GM12878 (cell line): ENCODE measurements at regions not wholly inside any gene's neighbourhood (a gene's known extent, or its start where the extent isn't known, plus 50 kb on each side); places are given as distances from the start of the nearest gene placed in this dataset.

Experiments used
- ATAC-seq: fragments of 200-7000 bp; cut with Tn5 transposase; 3 replicates; pipeline ENCODE4 v1.9.1; 2020; ENCODE audit warnings: mild to moderate bottlenecking, moderate library complexity
- BruUV-seq: library from RNA; stranded (reverse); fragments of 400-500 nt; replicated peaks from 2 replicates; lab custom pipeline; 2021; lab: Mats Ljungman, UMichigan
- CTCF ChIA-PET: fragments of 300-600 bp; sonication (Branson Sonifier 250); formaldehyde crosslinking; extraction: SDS; loops from one replicate; lab custom pipeline; 2021; ENCODE audit warnings: inconsistent platforms; lab: Yijun Ruan, JAX
- POLR2A ChIA-PET: fragments of 350-600 bp; formaldehyde crosslinking; extraction: SDS; loops from one replicate; lab custom pipeline; 2021; ENCODE audit warnings: inconsistent platforms; lab: Charles Lee
- RAD21 ChIA-PET: fragments of 300-600 bp; sonication (Branson Sonifier 250); formaldehyde crosslinking; loops from one replicate; lab custom pipeline; 2023; ENCODE audit warnings: antibody characterized with exemption; ENCODE audit not compliant: unreplicated experiment; lab: Charles Lee
- SMC1A ChIA-PET: fragments of 300-600 bp; sonication (Branson Sonifier 250); formaldehyde crosslinking; loops from one replicate; lab custom pipeline; 2023; ENCODE audit not compliant: unreplicated experiment, uncharacterized antibody; lab: Charles Lee
- DNase-seq: peaks from one replicate; pipeline ENCODE4 v3.0.0-alpha.2; 2011; ENCODE audit warnings: low read depth, low spot score
- FAIRE-seq: peaks from 3 replicates; lab custom pipeline; 2011; peaks lifted over from hg19 to GRCh38; lab: Jason Lieb, UNC
- H2AFZ ChIP-seq: 2 replicates; pipeline ENCODE4 v1.6.0; 2011; ENCODE audit warnings: low read depth, low read length, control low read depth; ENCODE audit not compliant: control insufficient read depth
- H3K27ac ChIP-seq: 2 replicates; pipeline ENCODE4 v1.5.1; 2011; ENCODE audit warnings: control low read depth; ENCODE audit not compliant: control insufficient read depth, insufficient read depth
- H3K27me3 ChIP-seq, 2 experiments: replicated peaks in 1 of 2; 2 replicates each; pipeline versions ENCODE4 v1.6.0 to v1.6.1; 2011; ENCODE audit warnings: low read length in 1 of 2; ENCODE audit not compliant: control insufficient read depth in 2 of 2, insufficient read depth in 2 of 2
- H3K36me3 ChIP-seq, 2 experiments: 2 replicates each; pipeline ENCODE4 v1.5.1; 2011; ENCODE audit warnings: low read length in 1 of 2; ENCODE audit not compliant: control insufficient read depth in 2 of 2, insufficient read depth in 2 of 2
- H3K4me1 ChIP-seq: 2 replicates; pipeline ENCODE4 v1.6.1; 2011; ENCODE audit warnings: mild to moderate bottlenecking, low read length, moderate library complexity, mixed read lengths; ENCODE audit not compliant: control insufficient read depth, insufficient read depth
- H3K4me2 ChIP-seq: 2 replicates; pipeline ENCODE4 v1.6.0; 2011; ENCODE audit warnings: control low read depth; ENCODE audit not compliant: control insufficient read depth, insufficient read depth
- H3K4me3 ChIP-seq: fragments of 200-600 bp; sonication (generic); 2 replicates; pipeline ENCODE4 v1.5.1; 2016
- H3K79me2 ChIP-seq: 2 replicates; pipeline ENCODE4 v1.6.0; 2011; ENCODE audit warnings: low read length; ENCODE audit not compliant: control insufficient read depth, insufficient read depth
- H3K9ac ChIP-seq: 2 replicates; pipeline ENCODE4 v1.8.0; 2011; ENCODE audit warnings: low read length, control low read depth, mixed read lengths; ENCODE audit not compliant: control insufficient read depth, insufficient read depth
- H3K9me3 ChIP-seq: replicated peaks from 3 replicates; pipeline ENCODE4 v1.5.1; 2011; ENCODE audit warnings: mild to moderate bottlenecking, low read length; ENCODE audit not compliant: control insufficient read depth, insufficient read depth
- H4K20me1 ChIP-seq: 2 replicates; pipeline ENCODE4 v1.6.0; 2011; ENCODE audit not compliant: control insufficient read depth, insufficient read depth
- CBX5 ChIP-seq: sonication (generic); IDR thresholded peaks from 2 replicates; pipeline ENCODE4 v1.6.1; 2016; ENCODE audit warnings: low read depth, moderate library complexity, mild to moderate bottlenecking, inconsistent platforms
- CEBPB ChIP-seq, 2 experiments: fragments of 150-350 bp in 1 of 2; IDR thresholded peaks; 2 replicates each; pipeline ENCODE4 v1.6.1; 2012 to 2014; ENCODE audit warnings: low read depth in 2 of 2, low read length in 2 of 2, borderline replicate concordance in 1 of 2, inconsistent platforms in 1 of 2
- FOXK2 ChIP-seq: fragments of 450-650 bp; IDR thresholded peaks from 2 replicates; pipeline ENCODE4 v1.6.1; 2017; ENCODE audit warnings: mild to moderate bottlenecking, moderate library complexity
- IKZF2 ChIP-seq, 2 experiments: fragments of 450-650 bp; IDR thresholded peaks; 2 replicates each; pipeline ENCODE4 v1.6.1; 2017; ENCODE audit warnings: mild to moderate bottlenecking in 2 of 2, moderate library complexity in 2 of 2
- IRF3 ChIP-seq: fragments of 450-650 bp; IDR thresholded peaks from 2 replicates; pipeline ENCODE4 v1.6.1; 2014; ENCODE audit warnings: mild to moderate bottlenecking
- NFYA ChIP-seq: IDR thresholded peaks from 2 replicates; pipeline ENCODE4 v1.6.1; 2011; ENCODE audit warnings: low read depth, mild to moderate bottlenecking, low read length, improper control_type of control experiment, borderline replicate concordance
- NKRF ChIP-seq: fragments of 450-650 bp; conservative IDR thresholded peaks from 2 replicates; pipeline ENCODE4 v1.6.1; 2017; ENCODE audit warnings: mild to moderate bottlenecking, moderate library complexity
- PAX5 ChIP-seq: IDR thresholded peaks from 2 replicates; pipeline ENCODE4 v1.6.1; 2011; ENCODE audit warnings: low read depth, low read length, borderline replicate concordance
- SP1 ChIP-seq: IDR thresholded peaks from one replicate; pipeline ENCODE4 v1.6.1; 2011; ENCODE audit warnings: low read depth, low read length
- SPI1 ChIP-seq: IDR thresholded peaks from 2 replicates; pipeline ENCODE4 v1.6.1; 2011; ENCODE audit warnings: low read depth, mild to moderate bottlenecking, low read length, moderate library complexity, borderline replicate concordance; ENCODE audit not compliant: insufficient read depth
- TCF3 ChIP-seq: IDR thresholded peaks from 2 replicates; pipeline ENCODE4 v1.6.1; 2012; ENCODE audit warnings: low read depth, mild to moderate bottlenecking, low read length, borderline replicate concordance; ENCODE audit not compliant: insufficient read depth
- YY1 ChIP-seq: IDR thresholded peaks from 2 replicates; pipeline ENCODE4 v1.6.1; 2011; ENCODE audit warnings: low read depth, mild to moderate bottlenecking, low read length
- ZNF24 ChIP-seq: fragments of 450-650 bp; IDR thresholded peaks from 2 replicates; pipeline ENCODE4 v1.6.1; 2017; ENCODE audit warnings: antibody characterized with exemption, mild to moderate bottlenecking
- WGBS: methylation state at CpG from one replicate; pipeline ENCODE4 v1.1.6; 2016; ENCODE audit warnings: low lambda C conversion rate; ENCODE audit not compliant: insufficient replicate concordance, insufficient coverage; ENCODE audit errors: missing lambda C conversion rate; 5-methylcytosine and 5-hydroxymethylcytosine counted together
- in situ Hi-C: fragments of 300-500 bp; cut with MboI; formaldehyde crosslinking; loops from 9 replicates; pipeline ENCODE4 v1.14.3; 2018; ENCODE audit warnings: mixed read lengths
- intact Hi-C: fragments of 100-400 bp; cut with micrococcal nuclease; formaldehyde crosslinking; loops from one replicate; pipeline ENCODE4 v1.14.2; 2022; ENCODE audit not compliant: unreplicated experiment

GRCh38 chr17:14442798-14443528 lies 142.1 kb downstream of the HS3ST3B1 start:
- H4K20me1 ChIP-seq, result no peaks in the 10 kb centered on the region
- BruUV-seq, result no TSS peak
- H3K9ac ChIP-seq, result no peak overlapping the region
- H3K9me3 ChIP-seq, result no peaks in the 10 kb centered on the region
- WGBS, result 14% methylated on average over 4 of the region's 4 CpGs
- DNase-seq, result no peak
- H3K36me3 ChIP-seq, result no peaks in the 10 kb centered on the region
- ATAC-seq, result no peak
- ChIA-PET CTCF (no interaction called here), RAD21 (no interaction called here), SMC1A (no interaction called here), POLR2A (no interaction called here)
- H3K4me3 ChIP-seq, result no peak overlapping the region
- no peak overlapping the region for H3K4me2 ChIP-seq
- intact Hi-C loops (no loop called here), in situ Hi-C loops (no loop called here)
- no peak for FAIRE-seq
- H3K27me3 ChIP-seq, result no peaks in the 10 kb centered on the region
- no peak overlapping the region for H3K27ac ChIP-seq
- no peaks in the 10 kb centered on the region for H3K79me2 ChIP-seq
- no peak overlapping the region for H2AFZ ChIP-seq
- TF ChIP-seq ZNF24 (no peak), IKZF2 (IDR thresholded peaks at IDR 0.05) (no peak), CBX5 (no peak), PAX5 (no peak), FOXK2 (no peak), IRF3 (no peak), SP1 (no peak), YY1 (no peak), CEBPB (IDR thresholded peaks at IDR 0.05; ENCODE audit: borderline replicate concordance in 1 of 2, low read depth in 2 of 2, low read length in 2 of 2) (no peak), SPI1 (no peak), NKRF (no peak), NFYA (no peak), TCF3 (no peak)
- no peaks in the 10 kb centered on the region for H3K4me1 ChIP-seq
